Left colon (tissue), 2 donors: ENCODE measurements at regions not wholly inside any gene's neighbourhood (a gene's known extent, or its start where the extent isn't known, plus 50 kb on each side); places are given as distances from the start of the nearest gene placed in this dataset.

Experiments used
- ATAC-seq: fragments of 200-7000 bp; cut with Tn5 transposase; one replicate; pipeline ENCODE4 v1.9.1; 2020; ENCODE audit warnings: mild to moderate bottlenecking, moderate library complexity
- DNase-seq, 2 donors: peaks; one replicate each; pipeline ENCODE4 v3.0.0-alpha.2; 2020
- intact Hi-C, 2 donors: fragments of 100-400 bp; cut with DNase I in 1 of 2; cut with micrococcal nuclease in 1 of 2; formaldehyde crosslinking; loops; one replicate each; pipeline versions ENCODE4 v1.11.2 to v1.14.0; 2022; cut with DNase I, micrococcal nuclease
- donor health status: DM: no; HTN: no; CAD: no.
- donor health status: DM: yes; HTN: yes; CAD: no.

GRCh38 chrX:107502316-107502715 is 52.9 kb downstream of the FRMPD3 start:
- DNase-seq (no peak), ATAC-seq (no peak)
- intact Hi-C loops, result no loop called here

GRCh38 chrX:107504006-107504405 is 54.6 kb downstream of the FRMPD3 start:
- DNase-seq (no peak), ATAC-seq (no peak)
- intact Hi-C loops, result no loop called here

GRCh38 chrX:107505223-107505622 is 55.8 kb downstream of the FRMPD3 start:
- no peak for DNase-seq
- intact Hi-C loops, result no loop called here
- ATAC-seq, result no peak

- DNase-seq (no peak), ATAC-seq (no peak)
- intact Hi-C loops, result no loop called here
Observed at GRCh38 chrX:107506596-107507031, 57.2 kb downstream of the FRMPD3 start.

GRCh38 chrX:107507093-107507743 is 57.8 kb downstream of the FRMPD3 start:
- intact Hi-C loops, result no loop called here
- ATAC-seq, result no peak
- no peak for DNase-seq

GRCh38 chrX:107507744-107508117 is 58.3 kb downstream of the FRMPD3 start:
- ATAC-seq (no peak), DNase-seq (no peak)
- intact Hi-C loops, result no loop called here

GRCh38 chrX:107508925-107509324 is 59.5 kb downstream of the FRMPD3 start:
- DNase-seq, result no peak
- intact Hi-C loops, result no loop called here
- ATAC-seq, result no peak

- DNase-seq (no peak), ATAC-seq (no peak)
- intact Hi-C loops, result no loop called here
Observed at GRCh38 chrX:107514944-107515343, 65.5 kb downstream of the FRMPD3 start.

- no peak for DNase-seq
- intact Hi-C loops, result no loop called here
- ATAC-seq, result no peak
Observed at GRCh38 chrX:107521877-107522586, 72.6 kb downstream of the FRMPD3 start.

- ATAC-seq (no peak), DNase-seq (no peak)
- intact Hi-C loops, result no loop called here
Observed at GRCh38 chrX:107522901-107523300, 73.4 kb downstream of the FRMPD3 start.

- no peak for DNase-seq
- intact Hi-C loops, result no loop called here
- no peak for ATAC-seq
Observed at GRCh38 chrX:107526141-107526540, 76.7 kb downstream of the FRMPD3 start.

GRCh38 chrX:107530141-107530540 is 80.7 kb downstream of the FRMPD3 start:
- no peak for DNase-seq
- intact Hi-C loops, result no loop called here
- no peak for ATAC-seq

- intact Hi-C loops, result no loop called here
- DNase-seq (peak in 1 of 2 donors; percentile 8), ATAC-seq (no peak)
Observed at GRCh38 chrX:107537815-107538214, 88.4 kb downstream of the FRMPD3 start.

- intact Hi-C loops, result no loop called here
- ATAC-seq (no peak), DNase-seq (no peak)
Observed at GRCh38 chrX:107541244-107541643, 87.1 kb upstream of the PRPS1 start.

- DNase-seq (no peak), ATAC-seq (no peak)
- intact Hi-C loops, result no loop called here
Observed at GRCh38 chrX:107542040-107542439, 86.3 kb upstream of the PRPS1 start.

- DNase-seq, result peak in 1 of 2 donors; percentile 6
- intact Hi-C loops, result no loop called here
- peak; percentile 64 for ATAC-seq
Observed at GRCh38 chrX:107542500-107542899, 85.8 kb upstream of the PRPS1 start.

GRCh38 chrX:107547621-107548020 is 80.7 kb upstream of the PRPS1 start:
- DNase-seq (no peak), ATAC-seq (no peak)
- intact Hi-C loops, result no loop called here

GRCh38 chrX:107548775-107549174 is 79.5 kb upstream of the PRPS1 start:
- DNase-seq, result no peak
- no peak for ATAC-seq
- intact Hi-C loops, result no loop called here

GRCh38 chrX:107549504-107549903 is 78.8 kb upstream of the PRPS1 start:
- intact Hi-C loops, result no loop called here
- DNase-seq (no peak), ATAC-seq (no peak)

- no peak for DNase-seq
- intact Hi-C loops, result no loop called here
- no peak for ATAC-seq
Observed at GRCh38 chrX:107551546-107551945, 76.8 kb upstream of the PRPS1 start.

GRCh38 chrX:107552930-107553329 is 75.4 kb upstream of the PRPS1 start:
- intact Hi-C loops, result no loop called here
- DNase-seq (no peak), ATAC-seq (no peak)
